ENCODE measurements at regions not wholly inside any gene's neighbourhood (a gene's known extent, or its start where the extent isn't known, plus 50 kb on each side); places are given as distances from the start of the nearest gene placed in this dataset.
"Not testable (repeated sequence)": the region's sequence is repeated elsewhere in the genome, so short reads cannot be mapped to it uniquely, and the experiment has no call there.

DNA sequence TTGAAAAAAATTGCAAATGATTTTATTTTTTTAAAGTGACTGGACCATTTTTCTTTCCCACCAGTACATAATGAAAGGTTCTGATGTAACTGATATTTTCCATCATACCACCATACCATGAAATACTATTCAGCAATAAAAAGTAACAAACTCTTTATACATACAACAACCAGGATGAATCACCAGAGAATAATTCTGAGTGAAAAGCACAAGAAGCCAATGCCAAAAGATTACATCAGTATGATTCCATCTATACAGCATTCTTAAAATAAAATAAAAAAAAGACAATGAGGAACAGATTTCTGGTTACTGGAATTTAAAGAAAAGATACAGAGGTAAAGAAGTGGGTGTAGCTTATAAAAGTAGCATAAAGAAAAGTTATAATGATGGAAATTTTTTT is 423.7 kb upstream of the ST8SIA4 start:
- no peak for DNase-seq

GRCh38 chr5:101316401-101316800 is 413.3 kb upstream of the ST8SIA4 start:
- DNase-seq = not testable (repeated sequence)

DNA sequence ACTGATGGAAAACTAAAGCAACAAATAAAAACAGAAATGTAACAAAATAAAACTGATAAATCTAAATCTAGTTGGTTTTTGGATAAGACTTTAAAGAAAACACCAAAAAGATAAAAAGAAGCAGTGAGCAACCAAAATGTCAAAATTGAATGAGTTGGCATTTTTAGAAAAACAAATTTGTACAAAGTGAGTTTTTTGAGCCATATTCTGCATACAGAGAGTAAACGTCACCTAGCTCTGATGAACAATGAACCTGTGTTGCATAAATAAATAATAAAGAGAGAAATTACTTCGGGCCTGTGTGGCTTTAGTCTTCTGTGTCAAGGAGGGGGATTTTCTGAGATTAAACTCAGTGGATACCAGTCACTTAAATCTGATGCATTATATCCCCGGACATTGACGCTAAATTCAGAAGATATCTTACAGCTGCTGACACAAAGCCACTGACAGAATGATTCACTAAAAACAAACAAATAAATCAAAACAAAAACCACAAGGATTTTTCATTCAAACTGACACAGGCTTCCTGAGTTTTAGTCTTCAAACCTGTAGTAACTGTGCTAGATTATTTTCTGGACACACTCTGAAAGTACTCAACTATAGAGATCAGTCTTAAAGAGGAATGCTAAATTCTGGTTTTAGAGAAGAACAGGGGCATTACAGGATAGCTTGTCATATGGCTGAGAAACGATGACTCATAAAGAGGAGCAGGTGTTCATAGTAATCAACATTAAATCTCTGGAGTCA is 403.5 kb upstream of the ST8SIA4 start:
- no peak for DNase-seq

- DNase-seq = no peak
These were observed 393.4 kb upstream of the ST8SIA4 start for GRCh38 chr5:101296477-101296876.

DNA sequence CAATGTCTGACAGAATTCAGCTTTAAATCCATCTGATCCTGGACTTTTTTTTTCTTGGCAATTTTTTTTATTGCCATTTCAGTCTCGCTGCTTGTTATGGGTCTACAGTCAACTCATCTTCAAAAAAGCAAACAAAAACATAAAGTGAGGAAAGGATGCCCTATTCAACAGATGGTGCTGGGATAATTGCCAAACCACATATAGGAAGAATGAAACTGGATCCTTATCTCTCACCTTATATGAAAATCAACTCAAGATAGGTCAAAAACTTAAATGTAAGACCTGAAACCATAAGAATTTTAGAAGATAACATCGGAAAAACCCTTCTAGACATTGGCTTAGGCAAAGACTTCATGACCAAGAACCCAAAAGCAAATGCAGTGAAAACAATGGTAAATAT is 389.1 kb upstream of the ST8SIA4 start:
- no peak for DNase-seq

DNA sequence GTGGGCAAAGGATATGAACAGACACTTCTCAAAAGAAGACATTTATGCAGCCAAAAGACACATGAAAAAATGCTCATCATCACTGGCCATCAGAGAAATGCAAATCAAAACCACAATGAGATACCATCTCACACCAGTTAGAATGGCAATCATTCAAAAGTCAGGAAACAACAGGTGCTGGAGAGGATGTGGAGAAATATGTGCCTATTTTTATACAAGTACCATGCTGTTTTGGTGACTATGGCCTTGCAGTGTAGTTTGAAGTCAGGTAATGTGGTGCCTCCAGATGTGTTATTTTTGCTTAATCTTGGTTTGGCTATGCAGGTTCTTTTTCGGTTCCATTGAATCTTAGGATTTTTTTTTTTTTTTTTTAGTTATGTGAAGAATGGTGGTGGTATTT is 387.7 kb upstream of the ST8SIA4 start:
- not testable (repeated sequence) for DNase-seq

DNA sequence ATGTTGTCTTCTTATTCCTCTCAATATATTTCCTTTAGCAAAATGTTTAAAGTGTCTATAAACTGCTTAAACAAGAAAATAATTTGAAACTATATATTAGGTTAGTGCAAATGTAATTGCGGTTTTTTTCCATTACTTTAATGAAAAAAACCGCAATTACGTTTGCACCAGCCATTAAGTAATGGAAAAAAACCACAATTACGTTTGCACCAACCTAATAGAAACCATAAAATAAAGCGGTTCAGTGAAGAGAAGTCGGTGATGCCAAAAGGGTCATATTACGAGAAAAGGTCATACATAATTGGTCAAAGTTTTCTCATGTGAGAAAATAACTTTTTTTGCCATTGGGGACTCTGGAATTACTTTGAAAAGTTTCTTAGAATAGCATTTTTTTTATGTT is 385.6 kb upstream of the ST8SIA4 start:
- no peak for DNase-seq

- no peak for DNase-seq
These were observed 381.8 kb upstream of the ST8SIA4 start for GRCh38 chr5:101284736-101285375.

DNA sequence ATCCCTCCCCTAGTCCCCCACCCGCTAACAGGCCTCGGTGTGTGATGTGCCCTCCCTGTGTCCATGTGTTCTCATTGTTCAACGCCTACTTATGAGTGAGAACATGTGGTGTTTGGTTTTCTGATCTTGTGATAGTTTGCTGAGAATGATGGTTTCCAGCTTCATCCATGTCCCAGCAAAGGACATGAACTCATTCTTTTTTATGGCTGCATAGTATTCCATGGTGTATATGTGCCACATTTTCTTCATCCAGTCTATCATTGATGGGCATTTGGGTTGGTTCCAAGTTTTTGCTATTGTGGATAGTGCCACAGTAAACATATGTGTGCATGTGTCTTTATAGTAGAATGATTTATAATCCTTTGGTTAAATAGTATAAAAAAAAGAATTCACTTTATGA is 380.9 kb upstream of the ST8SIA4 start:
- DNase-seq = not testable (repeated sequence)

DNA sequence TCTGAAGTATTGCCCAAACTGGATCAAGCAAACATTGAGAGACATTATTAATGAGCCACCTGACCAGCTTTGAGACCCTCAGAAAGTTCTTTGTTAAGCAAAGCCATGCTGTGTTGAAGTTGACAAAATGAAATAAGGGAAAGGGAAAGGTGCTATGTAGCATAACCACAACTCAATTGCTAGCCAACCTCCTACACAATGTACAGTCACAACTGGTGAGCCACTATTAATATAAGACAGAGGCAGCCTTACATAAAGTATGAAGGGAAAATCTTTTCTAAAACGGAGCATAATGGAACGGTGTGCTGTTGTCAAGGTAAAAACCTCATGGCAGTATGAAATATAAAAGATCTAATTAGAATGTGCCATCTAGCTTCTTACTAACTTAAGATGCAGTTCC is 375.8 kb upstream of the ST8SIA4 start:
- no peak for DNase-seq

- no peak for DNase-seq
These were observed 375.1 kb upstream of the ST8SIA4 start for GRCh38 chr5:101278011-101278687.

DNA sequence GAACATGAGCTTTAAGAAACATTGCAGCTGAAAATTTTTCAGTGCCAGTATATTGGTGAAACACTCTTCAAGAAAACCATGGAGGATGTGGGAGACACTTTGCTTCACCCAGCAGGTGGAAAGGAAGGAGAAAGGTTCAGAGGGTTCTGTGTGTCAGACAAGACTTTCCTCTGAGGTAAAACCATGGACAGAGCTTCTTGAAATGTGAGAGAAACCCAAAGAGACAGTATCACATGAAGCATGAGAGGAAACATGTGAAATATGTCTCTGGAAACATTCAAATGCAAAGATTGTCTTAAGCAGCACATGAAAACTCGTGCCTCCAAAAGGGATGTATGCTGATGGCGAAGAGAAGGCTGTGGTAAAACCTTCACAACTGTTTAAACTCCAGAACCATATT is 368.9 kb upstream of the ST8SIA4 start:
- DNase-seq = no peak

DNA sequence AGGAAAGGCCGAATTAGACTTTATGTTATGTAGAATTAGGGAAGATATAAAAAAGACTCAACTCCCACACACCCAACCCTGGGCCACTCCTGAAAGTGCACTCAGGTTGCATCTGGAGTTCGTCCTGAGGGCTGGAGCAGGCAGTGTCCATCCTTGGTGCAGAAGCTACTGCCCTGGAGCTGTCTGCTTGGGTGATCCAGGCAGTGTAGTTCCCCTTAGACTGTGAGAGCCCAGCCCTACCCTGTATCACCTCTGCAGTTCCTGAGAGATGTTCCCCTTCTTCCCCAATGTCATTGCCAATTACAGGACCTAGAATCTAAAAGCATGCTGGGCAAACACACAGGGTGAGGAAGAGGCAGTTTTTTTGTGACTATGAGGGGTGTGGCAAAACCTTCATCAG is 368.3 kb upstream of the ST8SIA4 start:
- no peak for DNase-seq

GRCh38 chr5:101260857-101261256 is 357.8 kb upstream of the ST8SIA4 start:
- DNase-seq = no peak

- no peak for DNase-seq
These were observed 350.0 kb upstream of the ST8SIA4 start for GRCh38 chr5:101253096-101253495.

- no peak for DNase-seq
These were observed 341.5 kb upstream of the ST8SIA4 start for GRCh38 chr5:101244621-101245020.

- DNase-seq = no peak
These were observed 309.9 kb upstream of the ST8SIA4 start for GRCh38 chr5:101212942-101213514.

DNA sequence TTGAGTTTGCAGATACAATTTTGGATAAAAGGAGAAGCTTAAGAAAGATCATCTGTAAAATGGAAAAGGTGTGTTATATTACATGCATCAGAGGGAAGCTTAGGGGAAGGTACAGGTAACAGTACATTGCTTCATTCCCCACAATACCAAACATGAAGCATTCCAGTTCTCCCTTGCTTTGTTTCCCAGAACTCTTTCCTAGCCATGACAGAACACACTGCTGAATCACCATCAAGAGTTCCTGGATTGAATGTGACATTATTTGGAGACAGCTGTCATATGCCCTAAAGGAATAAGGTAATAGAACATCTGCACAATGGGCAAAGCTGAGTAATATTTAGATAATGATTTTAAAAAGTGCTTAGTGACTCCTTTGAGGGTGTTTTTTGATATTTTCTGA is 303.5 kb upstream of the ST8SIA4 start:
- no peak for DNase-seq

GRCh38 chr5:101205065-101205464 is 302.0 kb upstream of the ST8SIA4 start:
- DNase-seq = not testable (repeated sequence)

DNA sequence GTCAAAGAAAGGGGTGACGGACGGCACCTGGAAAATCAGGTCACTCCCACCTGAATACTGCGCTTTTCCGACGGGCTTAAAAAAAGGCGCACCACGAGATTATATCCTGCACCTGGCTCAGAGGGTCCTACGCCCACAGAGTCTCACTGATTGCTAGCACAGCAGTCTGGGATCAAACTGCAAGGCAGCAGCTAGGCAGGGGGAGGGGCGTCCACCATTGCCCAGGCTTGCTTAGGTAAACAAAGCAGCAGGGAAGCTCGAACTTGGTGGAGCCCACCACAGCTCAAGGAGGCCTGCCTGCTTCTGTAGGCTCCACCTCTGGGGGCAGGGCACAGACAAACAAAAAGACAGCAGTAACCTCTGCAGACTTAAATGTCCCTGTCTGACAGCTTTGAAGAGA is 277.3 kb upstream of the ST8SIA4 start:
- not testable (repeated sequence) for DNase-seq

GRCh38 chr5:101176605-101177004 is 273.5 kb upstream of the ST8SIA4 start:
- DNase-seq = no peak

- no peak for DNase-seq
These were observed 271.9 kb upstream of the ST8SIA4 start for GRCh38 chr5:101174981-101175380.

DNA sequence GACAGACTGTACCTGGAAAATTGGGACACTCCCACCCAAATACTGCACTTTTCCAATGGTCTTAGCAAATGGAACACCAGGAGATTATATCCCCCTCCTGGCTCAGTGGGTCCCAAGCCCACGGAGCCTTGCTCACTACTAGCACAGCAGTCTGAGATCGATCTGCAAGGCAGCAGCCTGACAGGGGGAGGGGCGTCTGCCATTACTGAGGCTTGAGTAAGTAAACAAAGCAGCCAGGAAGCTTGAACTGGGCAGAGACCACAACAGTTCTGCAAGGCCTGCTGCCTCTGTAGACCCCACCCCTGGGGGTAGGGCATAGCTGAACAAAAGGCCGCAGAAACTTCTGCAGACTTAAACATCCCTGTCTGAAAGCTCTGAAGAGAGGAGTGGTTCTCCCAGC is 260.0 kb upstream of the ST8SIA4 start:
- DNase-seq = no peak

GRCh38 chr5:101160002-101160401 is 256.9 kb upstream of the ST8SIA4 start:
- DNase-seq = no peak

All from dermis blood vessel endothelial cell (primary cell).